ENCODE measurements at regions not wholly inside any gene's neighbourhood (a gene's known extent, or its start where the extent isn't known, plus 50 kb on each side); places are given as distances from the start of the nearest gene placed in this dataset.

GRCh38 chr2:9778012-9778411 lies 65.3 kb upstream of the TAF1B start:
- no peaks in the 10 kb centered on the region for H3K36me3 ChIP-seq
- H3K9me3 ChIP-seq: no peaks in the 10 kb centered on the region
- no peak overlapping the region for H3K27ac ChIP-seq
- peaks cover 0 to 30% (median 11%) of the 10 kb centered on the region in 6 donors for H3K4me1 ChIP-seq
- no peak overlapping the region for H3K4me3 ChIP-seq
- intact Hi-C loops (cut with DNase I; ENCODE audit: low total_unique reads): no loop called here
- DNase-seq: peak; percentile 67
- TF ChIP-seq POLR2A (IDR thresholded peaks at IDR 0.05) (no peak), CTCF (IDR thresholded peaks at IDR 0.05 in 8 of 11, conservative IDR thresholded peaks at IDR 0.05 in 3 of 11) (peak in 1 of 11 experiments; percentile 25)
- 78 to 96% (median 83%) methylated on average over 6 to 9 of the region's 9 CpGs for WGBS, 5 donors
- no peaks in the 10 kb centered on the region for H3K27me3 ChIP-seq (replicated peaks in 1 of 7)

GRCh38 chr2:9778471-9779316 lies 64.6 kb upstream of the TAF1B start:
- H3K27ac ChIP-seq: no peak overlapping the region
- peak; percentile 62 for DNase-seq
- 84 to 88% (median 87%) methylated on average over 17 of the region's 17 CpGs for WGBS, 5 donors
- H3K27me3 ChIP-seq (replicated peaks in 1 of 7): no peaks in the 10 kb centered on the region
- H3K9me3 ChIP-seq: no peaks in the 10 kb centered on the region
- TF ChIP-seq POLR2AphosphoS5 (IDR thresholded peaks at IDR 0.05) (no peak), POLR2A (IDR thresholded peaks at IDR 0.05) (no peak), CTCF (IDR thresholded peaks at IDR 0.05 in 8 of 11, conservative IDR thresholded peaks at IDR 0.05 in 3 of 11) (no peak)
- intact Hi-C loops (cut with DNase I; ENCODE audit: low total_unique reads): no loop called here
- H3K36me3 ChIP-seq: no peaks in the 10 kb centered on the region
- H3K4me1 ChIP-seq: peaks cover 0 to 30% (median 11%) of the 10 kb centered on the region in 6 donors
- H3K4me3 ChIP-seq: no peak overlapping the region

GRCh38 chr2:9779596-9780264 lies 63.5 kb upstream of the TAF1B start:
- DNase-seq: no peak
- peak in 1 of 3 donors; percentile 38 for TF ChIP-seq POLR2AphosphoS5 (IDR thresholded peaks at IDR 0.05)
- no peak for TF ChIP-seq POLR2A (IDR thresholded peaks at IDR 0.05)
- TF ChIP-seq CTCF (IDR thresholded peaks at IDR 0.05 in 8 of 11, conservative IDR thresholded peaks at IDR 0.05 in 3 of 11): no peak
- intact Hi-C loops (cut with DNase I; ENCODE audit: low total_unique reads): no loop called here

More at GRCh38 chr2:9779596-9780264, 63.5 kb upstream of the TAF1B start:
- Histone ChIP-seq H3K36me3 (no peaks in the 10 kb centered on the region), H3K4me3 (no peak overlapping the region), H3K9me3 (no peaks in the 10 kb centered on the region), H3K27ac (peak overlapping the region in 1 of 8 donors; percentile 15), H3K4me1 (peaks cover 0 to 30% (median 11%) of the 10 kb centered on the region in 6 donors), H3K27me3 (replicated peaks in 1 of 7) (no peaks in the 10 kb centered on the region)
- 54 to 72% (median 55%) methylated on average over 11 to 14 of the region's 14 CpGs for WGBS, 5 donors
